Transverse colon (tissue), 4 donors: ENCODE measurements at regions not wholly inside any gene's neighbourhood (a gene's known extent, or its start where the extent isn't known, plus 50 kb on each side); places are given as distances from the start of the nearest gene placed in this dataset.

Experiments used
- DNase-seq: peaks from one replicate; pipeline ENCODE4 v3.0.0-alpha.2; 2019
- H3K27ac ChIP-seq, 4 donors: fragments of 200-600 bp; sonication (generic); 2 replicates each; pipeline ENCODE4 v1.5.1; 2016 to 2018; ENCODE audit warnings: inconsistent platforms in 4 of 4
- H3K27me3 ChIP-seq: fragments of 200-600 bp; sonication (generic); 2 replicates; pipeline ENCODE4 v1.5.1; 2017; ENCODE audit warnings: inconsistent platforms
- H3K36me3 ChIP-seq, 4 donors: fragments of 200-600 bp; sonication (generic); 2 replicates each; pipeline ENCODE4 v1.5.1; 2017 to 2019; ENCODE audit warnings: inconsistent platforms in 4 of 4
- H3K4me1 ChIP-seq, 4 donors: fragments of 200-600 bp; sonication (generic); 2 replicates each; pipeline ENCODE4 v1.5.1; 2017 to 2020; ENCODE audit warnings: inconsistent platforms in 4 of 4
- H3K4me3 ChIP-seq, 4 donors: fragments of 200-600 bp; sonication (generic); 1 replicate in 1 of 4; 2 replicates in 3 of 4; pipeline versions ENCODE4 v1.5.1 to v1.6.1; 2017 to 2019; ENCODE audit warnings: inconsistent platforms in 4 of 4
- H3K9me3 ChIP-seq, 2 donors: fragments of 200-600 bp; sonication (generic); 2 replicates each; pipeline ENCODE4 v1.5.1; 2017 to 2019; ENCODE audit warnings: inconsistent platforms in 2 of 2
- EP300 ChIP-seq: sonication (generic); formaldehyde crosslinking; IDR thresholded peaks from one replicate; pipeline ENCODE4 v1.6.1; 2017; ENCODE audit warnings: antibody characterized with exemption, low read depth
- POLR2A ChIP-seq: fragments of 450-650 bp; IDR thresholded peaks from one replicate; pipeline ENCODE4 v1.6.1; 2016; ENCODE audit warnings: antibody characterized with exemption, mild to moderate bottlenecking, moderate library complexity
- POLR2AphosphoS5 ChIP-seq, 3 donors: sonication (generic); formaldehyde crosslinking; IDR thresholded peaks; one replicate each; pipeline ENCODE4 v1.6.1; 2016; ENCODE audit warnings: antibody characterized with exemption in 3 of 3
- WGBS, 2 donors: methylation state at CpG; one replicate each; pipeline ENCODE4 v1.1.5; 2018; ENCODE audit warnings: low coverage in 1 of 2; 5-methylcytosine and 5-hydroxymethylcytosine counted together
- in situ Hi-C, 4 donors: fragments of 200-750 bp; cut with MboI; loops; one replicate each; pipeline versions ENCODE4 v1.15.0 to v1.15.1; 2017; ENCODE audit warnings: low sequenced_read_pairs in 3 of 4, low pct_ligation_motif_present in 1 of 4, low pct_unique_long_range_greater_than_20kb in 1 of 4
- intact Hi-C: fragments of 100-400 bp; cut with DNase I; formaldehyde crosslinking; loops from one replicate; pipeline ENCODE4 v1.15.1; 2023; ENCODE audit warnings: low total_unique reads
- TF ChIP-seq, protein P1 (sequence below), 5 experiments: fragments of 200-600 bp in 3 of 5; fragments of 450-650 bp in 2 of 5; sonication (generic) in 3 of 5; IDR thresholded peaks; 1 replicate in 2 of 5; 2 replicates in 3 of 5; pipeline ENCODE4 v1.5.1; 2016 to 2017; ENCODE audit warnings: antibody characterized with exemption in 5 of 5, inconsistent platforms in 3 of 5, mild to moderate bottlenecking in 2 of 5, moderate library complexity in 1 of 5

DNA sequence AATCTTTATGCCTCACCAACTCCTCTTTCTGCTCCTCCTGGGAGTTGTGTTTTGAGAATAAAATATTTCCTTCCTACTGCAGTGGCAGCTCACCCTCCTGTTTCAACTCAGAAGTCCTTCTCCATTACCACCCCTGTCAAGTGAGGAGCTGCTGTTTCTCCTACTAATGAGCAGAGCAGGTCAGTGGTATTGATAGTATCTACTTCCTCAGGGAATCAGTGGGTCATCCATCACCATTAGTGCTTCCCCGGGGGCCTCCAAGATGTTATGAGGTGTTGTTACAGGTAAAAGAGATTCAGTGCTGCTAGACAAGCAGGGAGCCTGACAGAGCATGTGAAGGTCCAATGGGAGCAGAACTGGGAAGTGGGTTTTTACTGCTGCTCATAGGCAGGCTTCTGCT lies 795.2 kb downstream of the REEP3 start:
- Histone ChIP-seq H3K9me3 (no peaks in the 10 kb centered on the region), H3K27me3 (no peaks in the 10 kb centered on the region), H3K27ac (no peak overlapping the region), H3K36me3 (no peaks in the 10 kb centered on the region), H3K4me3 (no peak overlapping the region), H3K4me1 (no peaks in the 10 kb centered on the region)
- 36 to 40% methylated on average over 1 of the region's 1 CpG for WGBS, 2 donors
- in situ Hi-C loops (no loop called here), intact Hi-C loops (no loop called here)
- DNase-seq, result no peak
- TF ChIP-seq POLR2A, result no peak

DNA sequence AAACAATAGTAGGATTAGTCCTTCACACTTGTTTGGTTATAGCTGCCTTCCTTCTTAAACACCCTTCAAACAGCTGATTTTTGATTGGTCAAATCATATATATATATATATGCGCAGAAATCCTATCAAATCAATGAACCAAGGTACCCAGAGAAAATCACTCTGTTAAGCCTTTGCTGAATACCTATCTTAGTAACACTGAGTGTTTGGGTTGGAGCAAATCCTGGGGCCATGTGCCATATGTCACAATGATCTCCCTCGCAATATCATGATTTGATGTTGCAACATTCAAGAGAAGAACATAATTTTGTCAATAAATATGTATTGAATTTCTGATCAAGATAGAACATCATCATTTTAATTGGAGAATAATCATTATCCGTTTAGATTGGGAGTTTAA lies 795.6 kb downstream of the REEP3 start:
- TF ChIP-seq POLR2AphosphoS5 (IDR thresholded peaks at IDR 0.05) (no peak), EP300 (no peak)
- TF ChIP-seq, protein P1, sequence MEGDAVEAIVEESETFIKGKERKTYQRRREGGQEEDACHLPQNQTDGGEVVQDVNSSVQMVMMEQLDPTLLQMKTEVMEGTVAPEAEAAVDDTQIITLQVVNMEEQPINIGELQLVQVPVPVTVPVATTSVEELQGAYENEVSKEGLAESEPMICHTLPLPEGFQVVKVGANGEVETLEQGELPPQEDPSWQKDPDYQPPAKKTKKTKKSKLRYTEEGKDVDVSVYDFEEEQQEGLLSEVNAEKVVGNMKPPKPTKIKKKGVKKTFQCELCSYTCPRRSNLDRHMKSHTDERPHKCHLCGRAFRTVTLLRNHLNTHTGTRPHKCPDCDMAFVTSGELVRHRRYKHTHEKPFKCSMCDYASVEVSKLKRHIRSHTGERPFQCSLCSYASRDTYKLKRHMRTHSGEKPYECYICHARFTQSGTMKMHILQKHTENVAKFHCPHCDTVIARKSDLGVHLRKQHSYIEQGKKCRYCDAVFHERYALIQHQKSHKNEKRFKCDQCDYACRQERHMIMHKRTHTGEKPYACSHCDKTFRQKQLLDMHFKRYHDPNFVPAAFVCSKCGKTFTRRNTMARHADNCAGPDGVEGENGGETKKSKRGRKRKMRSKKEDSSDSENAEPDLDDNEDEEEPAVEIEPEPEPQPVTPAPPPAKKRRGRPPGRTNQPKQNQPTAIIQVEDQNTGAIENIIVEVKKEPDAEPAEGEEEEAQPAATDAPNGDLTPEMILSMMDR (IDR thresholded peaks at IDR 0.05), result no peak
- H3K9me3 ChIP-seq, result no peaks in the 10 kb centered on the region
- no peaks in the 10 kb centered on the region for H3K4me1 ChIP-seq
- WGBS, 2 donors, result 88 to 89% methylated on average over 3 of the region's 3 CpGs
- no peak overlapping the region for H3K4me3 ChIP-seq
- in situ Hi-C loops (no loop called here), intact Hi-C loops (no loop called here)
- no peaks in the 10 kb centered on the region for H3K36me3 ChIP-seq
- no peak overlapping the region for H3K27ac ChIP-seq
- DNase-seq, result no peak
- H3K27me3 ChIP-seq, result no peaks in the 10 kb centered on the region

DNA sequence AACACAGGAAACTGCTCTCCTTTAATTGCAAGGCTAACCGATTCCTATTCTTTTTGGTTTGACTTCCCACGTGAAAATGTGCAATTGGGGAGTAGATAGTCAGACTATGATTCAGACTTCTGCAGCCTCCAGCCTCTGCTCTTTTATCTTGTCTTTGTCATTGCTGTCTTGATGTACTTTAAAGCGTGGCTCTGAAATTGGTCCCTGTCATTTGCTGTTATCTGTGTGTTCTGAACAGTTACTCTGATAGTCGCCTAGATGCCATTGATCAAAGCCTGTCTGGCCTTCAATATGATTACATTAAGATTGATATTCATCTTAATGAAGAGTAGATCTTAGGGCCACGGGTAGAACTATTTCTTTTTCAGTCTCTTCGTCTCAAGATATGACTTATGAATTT lies 799.2 kb downstream of the REEP3 start:
- TF ChIP-seq, protein P1 (IDR thresholded peaks at IDR 0.05), result no peak
- TF ChIP-seq POLR2AphosphoS5 (IDR thresholded peaks at IDR 0.05) (no peak), EP300 (no peak), POLR2A (no peak)
- no peaks in the 10 kb centered on the region for H3K27me3 ChIP-seq
- intact Hi-C loops (no loop called here), in situ Hi-C loops (no loop called here)
- no peaks in the 10 kb centered on the region for H3K36me3 ChIP-seq
- DNase-seq, result no peak
- no peaks in the 10 kb centered on the region for H3K4me1 ChIP-seq
- 79 to 86% methylated on average over 6 of the region's 6 CpGs for WGBS, 2 donors
- no peak overlapping the region for H3K4me3 ChIP-seq
- no peak overlapping the region for H3K27ac ChIP-seq
- H3K9me3 ChIP-seq, result no peaks in the 10 kb centered on the region

DNA sequence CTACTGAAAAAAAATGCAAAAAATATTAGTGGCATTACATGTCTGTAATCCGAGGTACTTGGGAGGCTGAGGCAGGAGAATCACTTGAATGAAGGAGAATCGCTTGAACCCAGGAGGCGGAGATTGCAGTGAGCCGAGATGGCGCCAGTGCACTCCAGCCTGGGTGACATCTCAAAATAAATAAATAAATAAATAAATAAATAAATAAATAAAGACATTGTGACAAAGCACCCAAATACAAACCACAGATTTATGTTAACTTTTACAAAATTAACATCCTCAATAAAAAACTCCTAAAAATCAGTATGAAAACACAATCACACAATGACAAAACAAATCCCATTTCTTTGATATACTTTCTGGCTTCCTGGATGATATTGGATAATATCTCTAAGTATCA lies 808.3 kb downstream of the REEP3 start:
- 93 to 96% methylated on average over 5 of the region's 5 CpGs for WGBS, 2 donors

DNA sequence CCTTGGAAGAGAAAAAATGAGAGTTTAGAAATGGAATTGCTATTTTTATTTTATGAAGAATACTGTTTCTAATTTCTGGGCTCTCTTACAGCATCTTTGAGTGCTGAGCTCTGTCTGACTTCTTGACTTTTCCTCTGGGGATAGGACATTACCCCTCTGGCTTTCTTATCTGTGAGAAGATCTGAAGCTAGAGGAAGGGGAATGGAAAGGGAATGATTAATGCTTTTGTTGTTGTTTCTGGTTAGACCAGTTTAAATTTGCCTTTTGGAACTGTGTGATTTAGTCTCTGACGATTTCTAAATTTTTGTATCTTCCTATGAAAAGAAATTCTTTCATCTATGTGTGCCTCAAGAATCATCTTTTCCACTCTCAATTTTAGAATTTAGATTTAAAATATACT lies 811.4 kb downstream of the REEP3 start:
- H3K9me3 ChIP-seq, result peaks cover 0 to 1% of the 10 kb centered on the region in 2 donors
- no peaks in the 10 kb centered on the region for H3K4me1 ChIP-seq
- no peak for DNase-seq
- in situ Hi-C loops (no loop called here), intact Hi-C loops (no loop called here)
- no peak overlapping the region for H3K27ac ChIP-seq
- WGBS, 2 donors, result 29 to 46% methylated on average over 1 of the region's 1 CpG
- TF ChIP-seq POLR2AphosphoS5 (IDR thresholded peaks at IDR 0.05) (no peak), POLR2A (no peak)
- TF ChIP-seq, protein P1 (IDR thresholded peaks at IDR 0.05), result no peak
- H3K36me3 ChIP-seq, result peaks cover 0 to under 1% (median 0%) of the 10 kb centered on the region in 4 donors
- no peaks in the 10 kb centered on the region for H3K27me3 ChIP-seq
- no peak overlapping the region for H3K4me3 ChIP-seq

More for the DNA sequence above, 808.3 kb downstream of the REEP3 start:
- Histone ChIP-seq H3K27ac (no peak overlapping the region), H3K4me3 (no peak overlapping the region), H3K4me1 (no peaks in the 10 kb centered on the region), H3K27me3 (no peaks in the 10 kb centered on the region), H3K9me3 (peaks cover 0 to 3% of the 10 kb centered on the region in 2 donors), H3K36me3 (peaks cover 0 to 1% (median 0%) of the 10 kb centered on the region in 4 donors)
- TF ChIP-seq, protein P1 (IDR thresholded peaks at IDR 0.05), result no peak
- TF ChIP-seq EP300 (no peak), POLR2AphosphoS5 (IDR thresholded peaks at IDR 0.05) (no peak), POLR2A (no peak)
- in situ Hi-C loops, result no loop called here
- intact Hi-C loops, result no loop called here
- no peak for DNase-seq
